Activated T-cell treated with anti-CD3 and anti-CD28 coated beads, Interleukin-2, amount 50 U/mL, for 4 hours (primary cell): ENCODE measurements at regions not wholly inside any gene's neighbourhood (a gene's known extent, or its start where the extent isn't known, plus 50 kb on each side); places are given as distances from the start of the nearest gene placed in this dataset.

Experiments
- ATAC-seq, 2 donors: fragments of 200-7000 bp; cut with Tn5 transposase; one replicate each; pipeline ENCODE4 v1.10.0; 2021
- DNase-seq: peaks from one replicate; pipeline ENCODE4 v3.0.0-alpha.2; 2020
- H3K27me3 Mint-ChIP-seq: one replicate; pipeline ENCODE4 v1.8.0; 2021; ENCODE audit warnings: low read depth, mixed read lengths
- H3K36me3 Mint-ChIP-seq: one replicate; pipeline ENCODE4 v1.8.0; 2022; ENCODE audit warnings: mixed read lengths; ENCODE audit not compliant: insufficient read depth
- H3K4me1 Mint-ChIP-seq: one replicate; pipeline ENCODE4 v1.8.0; 2021; ENCODE audit warnings: low read depth, mixed read lengths
- H3K4me3 Mint-ChIP-seq: one replicate; pipeline ENCODE4 v1.8.0; 2021; ENCODE audit warnings: mild to moderate bottlenecking, moderate library complexity, mixed read lengths
- H3K9me3 Mint-ChIP-seq: one replicate; pipeline ENCODE4 v1.8.0; 2021; ENCODE audit warnings: mixed read lengths

DNA sequence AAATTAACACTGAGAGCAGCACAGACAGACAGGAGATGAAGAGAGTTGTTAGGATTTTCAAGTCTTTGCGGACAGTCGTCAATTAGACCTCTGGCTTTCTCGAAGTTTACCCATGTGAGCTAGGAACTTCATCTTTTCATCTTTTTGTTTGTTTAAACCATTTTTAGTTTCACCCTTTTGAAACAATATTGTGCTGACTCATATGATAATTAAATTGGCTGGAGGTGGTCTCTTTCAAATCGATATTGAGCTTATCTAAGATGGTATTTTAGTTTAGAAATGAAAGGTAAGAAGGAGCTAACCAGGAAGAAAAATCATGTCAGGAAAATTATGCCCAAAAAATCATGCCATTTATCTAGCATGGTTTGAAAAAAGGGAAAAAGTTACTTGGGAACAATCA, 415.8 kb upstream of the SEMA3A start:
- H3K36me3 Mint-ChIP-seq = no peaks in the 10 kb centered on the region
- no peaks in the 10 kb centered on the region for H3K9me3 Mint-ChIP-seq
- H3K27me3 Mint-ChIP-seq = no peaks in the 10 kb centered on the region
- no peak overlapping the region for H3K4me3 Mint-ChIP-seq
- DNase-seq (no peak), ATAC-seq (no peak)
- no peaks in the 10 kb centered on the region for H3K4me1 Mint-ChIP-seq

DNA sequence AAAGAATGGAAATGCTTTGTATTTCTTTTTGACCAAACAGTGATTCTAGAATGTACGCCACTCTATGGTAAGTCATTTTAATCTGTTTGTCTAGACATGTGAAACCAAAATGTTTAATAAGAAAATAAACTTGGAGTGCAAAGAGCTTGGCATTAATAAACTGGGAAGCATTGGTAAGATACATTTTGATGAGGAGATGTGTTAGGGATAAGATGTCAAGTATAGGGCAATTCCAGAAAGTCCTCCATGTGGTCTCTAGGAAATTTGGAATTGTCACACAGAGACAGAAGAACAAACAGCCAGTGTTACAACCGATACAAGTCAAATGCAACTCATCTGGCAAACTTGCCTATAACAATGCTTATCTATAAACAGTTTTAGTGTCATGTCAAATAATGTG, 410.7 kb upstream of the SEMA3A start:
- Mint-ChIP-seq H3K4me1 (no peaks in the 10 kb centered on the region), H3K9me3 (peaks cover 16% of the 10 kb centered on the region), H3K27me3 (no peaks in the 10 kb centered on the region), H3K4me3 (no peak overlapping the region), H3K36me3 (no peaks in the 10 kb centered on the region)
- ATAC-seq = no peak
- DNase-seq = no peak

DNA sequence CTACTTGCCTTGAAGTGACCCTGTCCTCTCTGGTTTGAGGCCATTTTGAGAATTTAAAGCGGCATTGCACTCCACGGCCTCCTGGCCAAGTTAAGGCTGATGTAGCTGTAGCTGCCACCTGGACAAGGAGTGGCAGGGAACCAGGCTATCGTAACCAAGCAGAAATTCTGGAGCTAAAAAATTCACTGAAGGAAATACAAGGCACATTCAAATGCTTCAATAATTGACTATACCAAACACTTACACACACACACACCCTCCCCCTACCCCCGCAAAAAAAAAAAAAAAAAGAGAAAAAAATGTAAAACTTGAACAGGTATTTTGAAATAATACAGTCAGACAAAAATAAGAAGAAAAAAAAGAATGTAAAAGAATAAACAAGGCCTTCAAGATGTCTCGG, 409.0 kb upstream of the SEMA3A start:
- no peak for ATAC-seq
- Mint-ChIP-seq H3K27me3 (no peaks in the 10 kb centered on the region), H3K9me3 (peaks cover 16% of the 10 kb centered on the region), H3K4me1 (no peaks in the 10 kb centered on the region), H3K36me3 (no peaks in the 10 kb centered on the region), H3K4me3 (no peak overlapping the region)
- DNase-seq = no peak

DNA sequence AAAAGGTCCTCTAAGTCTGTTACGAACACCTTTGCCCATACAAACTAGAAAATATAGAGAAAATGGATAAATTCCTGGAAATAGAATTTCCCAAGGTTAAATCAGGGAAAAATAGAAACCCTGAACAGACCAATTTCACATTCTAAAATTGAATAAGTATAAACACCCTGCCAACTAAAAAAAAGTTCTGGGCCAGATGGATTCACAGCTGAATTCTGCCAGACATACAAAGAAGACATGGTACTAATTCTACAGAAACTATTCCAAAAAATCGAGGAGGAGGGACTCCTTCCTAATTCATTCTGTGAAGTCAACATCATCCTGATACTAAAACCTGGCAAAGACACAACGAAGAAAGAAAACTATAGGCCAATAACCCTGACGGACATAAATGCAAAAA, 400.4 kb upstream of the SEMA3A start:
- H3K4me1 Mint-ChIP-seq = no peaks in the 10 kb centered on the region
- DNase-seq = no peak
- no peaks in the 10 kb centered on the region for H3K9me3 Mint-ChIP-seq
- no peaks in the 10 kb centered on the region for H3K36me3 Mint-ChIP-seq
- ATAC-seq = no peak
- H3K27me3 Mint-ChIP-seq = no peaks in the 10 kb centered on the region
- no peak overlapping the region for H3K4me3 Mint-ChIP-seq

DNA sequence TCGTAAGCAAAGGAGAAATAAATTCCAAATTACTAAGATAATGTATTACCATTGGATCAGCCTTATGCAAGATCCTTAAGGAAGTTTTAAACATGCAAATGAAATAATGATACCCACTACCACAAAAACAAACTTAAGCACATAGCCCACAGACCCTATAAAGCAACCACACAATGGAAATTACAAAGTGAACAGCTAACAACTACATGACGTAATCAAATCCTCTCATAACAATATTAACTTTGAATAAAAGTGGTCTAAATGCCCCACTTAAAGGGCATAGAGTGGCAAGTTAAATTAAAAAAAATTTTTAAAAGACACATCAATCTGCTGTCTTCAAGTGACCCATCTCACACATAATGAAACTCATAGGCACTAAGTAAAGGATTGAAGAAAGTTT, 397.3 kb upstream of the SEMA3A start:
- H3K27me3 Mint-ChIP-seq = no peaks in the 10 kb centered on the region
- H3K4me3 Mint-ChIP-seq = no peak overlapping the region
- no peaks in the 10 kb centered on the region for H3K36me3 Mint-ChIP-seq
- no peaks in the 10 kb centered on the region for H3K4me1 Mint-ChIP-seq
- H3K9me3 Mint-ChIP-seq = no peaks in the 10 kb centered on the region
- ATAC-seq (no peak), DNase-seq (no peak)

DNA sequence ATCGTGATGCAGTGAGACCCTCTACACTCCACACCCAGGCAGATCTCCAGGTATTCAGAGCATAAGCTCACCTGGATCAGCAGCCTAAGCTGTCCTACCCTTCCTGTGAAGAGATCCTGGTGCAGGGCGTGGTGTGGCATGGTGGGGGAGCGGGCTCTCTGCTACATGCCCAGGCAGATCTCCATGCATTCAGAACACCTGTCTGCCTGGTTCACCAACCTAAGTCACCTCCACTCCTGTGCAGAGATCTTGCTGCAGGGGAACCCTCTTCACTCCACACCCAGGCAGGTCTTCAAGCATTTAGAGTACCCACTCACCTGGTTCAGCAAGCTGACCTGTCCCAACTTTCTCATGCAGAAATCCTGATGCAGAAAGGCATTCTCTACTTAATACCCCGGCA, 394.4 kb upstream of the SEMA3A start:
- H3K36me3 Mint-ChIP-seq = no peaks in the 10 kb centered on the region
- ATAC-seq = no peak

DNA sequence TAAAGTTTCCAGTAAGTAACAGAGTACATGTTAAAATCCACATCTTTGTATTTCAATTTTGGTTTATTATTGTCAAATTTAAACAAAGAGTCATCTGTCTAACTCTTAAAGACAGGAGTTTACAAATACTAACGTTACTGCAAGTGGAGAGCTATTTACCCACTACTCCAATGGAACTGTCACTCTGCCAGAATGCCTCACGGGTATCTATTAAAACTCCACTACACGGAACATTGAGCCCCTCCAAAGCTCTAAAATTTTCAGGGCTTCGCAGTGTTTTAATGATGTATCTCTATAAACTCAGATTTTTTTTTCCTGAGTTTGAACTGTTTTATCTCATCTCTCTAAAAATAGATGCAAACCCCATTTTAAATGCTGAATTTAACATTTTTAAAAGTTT, 388.7 kb upstream of the SEMA3A start:
- H3K27me3 Mint-ChIP-seq = no peaks in the 10 kb centered on the region
- no peaks in the 10 kb centered on the region for H3K4me1 Mint-ChIP-seq
- ATAC-seq = no peak
- DNase-seq = no peak
- no peak overlapping the region for H3K4me3 Mint-ChIP-seq
- no peaks in the 10 kb centered on the region for H3K36me3 Mint-ChIP-seq
- H3K9me3 Mint-ChIP-seq = no peaks in the 10 kb centered on the region

More for the DNA sequence above, 394.4 kb upstream of the SEMA3A start:
- Mint-ChIP-seq H3K4me1 (no peaks in the 10 kb centered on the region), H3K4me3 (no peak overlapping the region), H3K9me3 (no peaks in the 10 kb centered on the region), H3K27me3 (no peaks in the 10 kb centered on the region)
- no peak for DNase-seq

DNA sequence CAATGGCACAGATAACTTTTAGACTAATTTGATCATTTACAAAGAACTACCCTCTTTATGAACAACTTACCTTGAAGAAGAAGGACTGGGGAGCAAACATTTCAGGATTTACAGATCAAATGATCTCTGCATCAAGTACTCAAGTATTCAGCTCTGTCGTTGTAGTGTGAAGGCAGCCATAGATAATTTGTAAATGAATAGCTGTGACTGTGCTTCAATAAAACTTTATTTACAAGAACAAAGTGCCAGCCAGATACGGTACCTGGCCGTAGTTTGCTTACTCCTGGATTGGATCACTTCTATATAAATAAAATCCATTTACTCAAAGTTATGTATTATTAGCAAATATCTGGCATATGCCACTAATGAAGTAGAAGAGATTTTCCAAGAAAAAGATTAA, 388.2 kb upstream of the SEMA3A start:
- no peaks in the 10 kb centered on the region for H3K9me3 Mint-ChIP-seq
- DNase-seq = no peak
- H3K27me3 Mint-ChIP-seq = no peaks in the 10 kb centered on the region
- no peak overlapping the region for H3K4me3 Mint-ChIP-seq
- no peaks in the 10 kb centered on the region for H3K4me1 Mint-ChIP-seq
- H3K36me3 Mint-ChIP-seq = no peaks in the 10 kb centered on the region
- no peak for ATAC-seq

DNA sequence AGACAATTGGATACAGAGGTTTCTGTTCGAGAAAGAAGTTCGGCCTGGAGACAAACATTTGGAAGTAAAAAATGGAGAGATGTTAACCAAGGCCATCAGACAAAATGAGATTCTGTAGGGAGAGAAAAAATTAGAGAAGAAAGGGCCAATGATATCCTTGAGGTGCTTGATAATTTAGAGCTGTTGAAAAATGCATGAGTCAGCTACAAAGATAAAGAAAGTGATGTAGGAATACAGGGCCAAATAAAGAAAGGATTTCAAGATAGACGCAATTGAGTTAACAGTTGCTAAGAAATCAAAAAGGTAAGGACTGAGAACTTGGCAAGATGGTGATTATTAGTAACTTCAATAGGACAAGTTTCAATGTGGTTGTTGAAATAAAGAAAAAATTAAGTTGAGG, 384.2 kb upstream of the SEMA3A start:
- Mint-ChIP-seq H3K4me3 (no peak overlapping the region), H3K4me1 (no peaks in the 10 kb centered on the region), H3K27me3 (no peaks in the 10 kb centered on the region), H3K9me3 (no peaks in the 10 kb centered on the region), H3K36me3 (no peaks in the 10 kb centered on the region)
- ATAC-seq (no peak), DNase-seq (no peak)

DNA sequence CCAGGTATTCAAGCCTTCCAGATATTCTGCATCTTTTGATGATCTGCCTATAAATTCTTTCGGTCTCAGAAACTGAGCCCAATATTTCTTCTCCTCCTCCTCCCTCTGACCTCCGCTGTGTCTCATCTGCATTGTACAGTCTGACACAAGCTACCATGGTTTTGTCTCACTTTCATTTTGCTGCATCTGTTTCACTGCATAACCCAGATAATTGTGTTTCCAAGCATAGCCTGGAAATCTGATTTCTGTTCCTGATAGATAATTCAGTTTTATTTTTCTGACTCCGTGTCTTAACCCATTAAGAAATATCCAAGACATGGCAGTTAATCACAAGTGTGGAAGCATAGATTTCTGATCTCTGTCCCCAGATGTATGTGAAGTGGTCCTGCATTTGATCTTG, 374.2 kb upstream of the SEMA3A start:
- no peaks in the 10 kb centered on the region for H3K27me3 Mint-ChIP-seq
- ATAC-seq = no peak
- H3K36me3 Mint-ChIP-seq = no peaks in the 10 kb centered on the region
- H3K9me3 Mint-ChIP-seq = no peaks in the 10 kb centered on the region
- no peaks in the 10 kb centered on the region for H3K4me1 Mint-ChIP-seq
- DNase-seq = no peak
- H3K4me3 Mint-ChIP-seq = no peak overlapping the region

DNA sequence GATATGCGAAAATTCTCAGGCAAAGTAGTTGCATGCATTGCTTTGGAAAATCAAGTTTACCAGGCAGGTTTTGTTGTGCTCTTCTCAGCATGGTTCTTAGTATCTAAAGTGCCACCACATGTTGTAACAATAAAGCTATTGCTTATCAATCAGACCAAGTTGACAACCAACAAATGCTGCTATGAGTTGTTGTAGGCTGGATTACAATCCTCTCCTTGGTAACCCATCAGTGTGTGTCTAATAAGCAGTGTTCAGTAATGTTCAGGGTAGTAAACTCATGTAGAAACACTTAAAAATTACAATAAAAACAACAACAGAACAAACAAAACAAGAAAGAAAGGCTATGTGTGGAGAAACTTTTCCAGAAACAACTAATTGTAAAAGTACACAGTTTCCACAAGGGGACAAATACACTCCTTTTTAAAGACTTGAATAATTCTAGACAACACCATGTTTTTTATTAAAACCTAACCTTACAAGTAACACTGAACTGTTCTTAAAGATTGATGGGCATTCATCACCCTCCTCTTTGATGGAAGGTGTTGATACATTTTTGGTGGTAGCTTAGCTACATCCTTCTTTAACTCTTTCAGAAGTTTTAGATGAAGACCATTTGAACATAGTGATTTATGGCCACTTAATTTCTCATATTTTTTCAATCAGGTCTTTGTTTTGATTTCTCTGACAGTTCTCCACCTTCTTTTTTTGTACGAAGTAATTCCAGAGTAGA, 370.9 kb upstream of the SEMA3A start:
- DNase-seq = no peak
- no peak for ATAC-seq
- Mint-ChIP-seq H3K4me3 (no peak overlapping the region), H3K9me3 (no peaks in the 10 kb centered on the region), H3K4me1 (no peaks in the 10 kb centered on the region), H3K36me3 (no peaks in the 10 kb centered on the region), H3K27me3 (no peaks in the 10 kb centered on the region)

DNA sequence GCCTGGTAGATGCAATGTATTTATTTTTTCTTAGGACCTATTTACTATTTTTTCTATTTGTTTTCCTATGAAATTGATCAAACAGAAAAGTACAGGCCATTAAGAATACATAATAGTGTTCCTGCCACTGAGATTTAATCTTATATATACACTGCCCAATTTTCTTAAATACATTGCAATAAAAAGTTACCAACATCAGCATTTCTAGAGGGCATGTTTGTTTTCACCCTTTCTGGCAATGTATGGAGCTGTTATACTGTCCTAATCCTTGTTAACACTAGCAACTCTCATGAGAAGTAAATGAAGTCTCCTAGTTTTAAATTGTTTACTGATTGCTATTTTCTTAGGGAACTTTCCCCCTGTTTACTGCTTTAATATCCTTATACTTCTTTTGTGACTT, 359.1 kb upstream of the SEMA3A start:
- DNase-seq (no peak), ATAC-seq (no peak)
- Mint-ChIP-seq H3K4me1 (no peaks in the 10 kb centered on the region), H3K9me3 (peaks cover 27% of the 10 kb centered on the region), H3K36me3 (no peaks in the 10 kb centered on the region), H3K4me3 (no peak overlapping the region), H3K27me3 (no peaks in the 10 kb centered on the region)

DNA sequence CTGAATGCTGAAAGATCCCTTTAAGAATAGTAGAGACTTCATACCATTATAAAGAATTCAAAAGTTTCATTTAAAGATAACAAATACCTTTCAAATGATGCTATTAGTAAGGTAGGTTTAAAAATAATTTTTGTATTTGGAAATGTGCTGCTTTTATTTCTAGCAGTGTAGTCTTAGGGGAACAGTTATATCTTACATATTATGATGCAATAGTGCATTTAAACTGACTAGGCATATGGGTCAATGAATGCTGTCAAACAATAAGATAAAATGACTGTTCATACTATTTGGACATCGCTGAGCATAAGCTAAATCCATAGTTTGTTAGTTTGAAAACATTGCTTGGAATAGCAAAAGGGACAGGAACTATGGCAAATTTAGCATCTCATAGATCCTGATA, 354.8 kb upstream of the SEMA3A start:
- Mint-ChIP-seq H3K9me3 (peaks cover 13% of the 10 kb centered on the region), H3K4me3 (no peak overlapping the region), H3K4me1 (no peaks in the 10 kb centered on the region), H3K27me3 (no peaks in the 10 kb centered on the region), H3K36me3 (no peaks in the 10 kb centered on the region)
- no peak for ATAC-seq
- DNase-seq = no peak

DNA sequence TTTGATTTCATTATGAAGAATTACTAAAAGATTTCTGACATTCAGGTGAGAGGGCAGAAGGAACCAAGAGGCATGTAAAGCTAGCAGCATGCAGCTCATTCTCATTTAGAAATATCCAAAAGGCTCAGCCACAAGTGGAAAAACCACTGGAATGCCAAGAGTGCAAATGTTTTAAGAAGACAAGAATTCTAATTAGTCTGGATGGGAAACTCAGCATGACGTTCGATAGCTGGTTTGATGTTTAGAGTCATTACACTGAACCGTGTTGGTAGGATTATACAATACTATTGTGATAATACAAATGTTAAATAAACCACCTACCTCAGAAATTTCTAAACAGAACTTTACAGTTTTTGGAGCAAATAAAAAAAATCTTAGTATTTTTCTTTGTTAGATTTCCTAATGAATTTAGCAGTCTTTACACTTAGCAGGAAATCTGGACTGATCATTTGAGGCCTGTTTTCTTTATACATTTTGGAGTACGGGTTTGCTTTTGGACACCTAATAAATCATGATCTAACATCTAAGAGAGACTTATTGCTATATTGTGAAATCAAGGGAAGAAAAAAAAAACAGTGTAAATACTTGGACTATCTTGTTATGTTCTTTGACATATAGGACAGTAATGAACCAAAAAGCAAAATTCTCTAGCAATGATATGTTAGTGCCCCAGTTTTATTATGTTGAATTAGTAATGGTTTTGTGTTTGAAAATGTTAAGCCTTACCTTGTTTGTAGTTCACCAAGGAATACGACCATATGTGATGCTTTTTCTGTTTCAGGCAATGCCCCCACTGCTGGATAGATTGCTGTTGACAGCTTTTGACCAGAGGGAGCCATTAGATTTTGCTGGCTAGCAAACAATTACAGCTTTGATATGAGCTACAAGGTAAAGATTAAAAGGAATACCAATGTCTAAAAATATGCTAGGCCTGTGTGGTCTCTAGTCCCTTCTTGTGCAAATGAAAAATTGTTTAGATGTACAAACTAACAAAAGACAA, 354.1 kb upstream of the SEMA3A start:
- peaks cover 10% of the 10 kb centered on the region for H3K9me3 Mint-ChIP-seq
- H3K27me3 Mint-ChIP-seq = no peaks in the 10 kb centered on the region
- no peaks in the 10 kb centered on the region for H3K4me1 Mint-ChIP-seq
- ATAC-seq (no peak), DNase-seq (no peak)
- no peaks in the 10 kb centered on the region for H3K36me3 Mint-ChIP-seq
- no peak overlapping the region for H3K4me3 Mint-ChIP-seq

DNA sequence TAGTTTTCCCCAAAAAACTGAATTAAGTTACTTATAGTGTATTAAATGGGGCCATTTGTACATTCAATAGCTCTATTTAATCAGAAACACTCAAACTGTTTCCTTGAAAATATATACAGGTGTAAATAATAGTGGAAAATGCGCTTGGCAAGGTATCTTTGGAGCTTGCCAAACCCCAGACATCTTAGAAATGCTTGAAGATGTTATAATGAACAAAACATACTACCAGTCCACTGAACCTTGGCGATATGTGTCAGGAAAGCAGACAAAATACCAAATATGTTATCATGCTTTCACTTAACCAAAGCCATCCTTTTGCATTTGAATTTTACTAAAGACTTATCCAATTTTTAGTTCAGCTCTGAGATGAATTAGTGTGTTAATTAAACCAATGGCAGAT, 352.7 kb upstream of the SEMA3A start:
- no peak overlapping the region for H3K4me3 Mint-ChIP-seq
- no peaks in the 10 kb centered on the region for H3K36me3 Mint-ChIP-seq
- H3K27me3 Mint-ChIP-seq = no peaks in the 10 kb centered on the region
- ATAC-seq (no peak), DNase-seq (no peak)
- no peaks in the 10 kb centered on the region for H3K4me1 Mint-ChIP-seq
- peaks cover 9% of the 10 kb centered on the region for H3K9me3 Mint-ChIP-seq
